ENCODE measurements at regions not wholly inside any gene's neighbourhood (a gene's known extent, or its start where the extent isn't known, plus 50 kb on each side); places are given as distances from the start of the nearest gene placed in this dataset.
"Not testable (repeated sequence)": the region's sequence is repeated elsewhere in the genome, so short reads cannot be mapped to it uniquely, and the experiment has no call there.

- POLR2A ChIA-PET, result no interaction called here
- DNase-seq, result no peak
- Mint-ChIP-seq H3K4me3 (no peak overlapping the region), H3K36me3 (ENCODE audit: low read depth) (no peaks in the 10 kb centered on the region), H3K9me3 (ENCODE audit: low read depth) (no peaks in the 10 kb centered on the region), H3K27ac (no peak overlapping the region), H3K4me1 (no peaks in the 10 kb centered on the region), H3K27me3 (no peaks in the 10 kb centered on the region)
- intact Hi-C loops (cut with DNase I, micrococcal nuclease), result no loop called here
- CTCF ChIA-PET, result no interaction called here
- no peak for ATAC-seq
Measured at GRCh38 chr16:13315642-13316427, 414.4 kb downstream of the SHISA9 start.

- H3K27ac Mint-ChIP-seq, result no peak overlapping the region
- H3K4me1 Mint-ChIP-seq, result no peaks in the 10 kb centered on the region
- ATAC-seq, result no peak
- POLR2A ChIA-PET, result no interaction called here
- CTCF ChIA-PET, result interaction anchor here (1.3 kb wide), 1 partner anchor 749 kb away, joined by 3 read pairs; no protein-coding TSS in a partner anchor
- H3K36me3 Mint-ChIP-seq (ENCODE audit: low read depth), result no peaks in the 10 kb centered on the region
- H3K9me3 Mint-ChIP-seq (ENCODE audit: low read depth), result no peaks in the 10 kb centered on the region
- no peaks in the 10 kb centered on the region for H3K27me3 Mint-ChIP-seq
- DNase-seq, result no peak
- no peak overlapping the region for H3K4me3 Mint-ChIP-seq
- intact Hi-C loops (cut with DNase I, micrococcal nuclease), result loop anchor here in 1 of 2 experiments (5.0 kb wide), 1 partner anchor 50 kb away; no protein-coding TSS in a partner anchor
Measured at GRCh38 chr16:13322336-13322735, 420.9 kb downstream of the SHISA9 start.

GRCh38 chr16:13324851-13325250 is 423.5 kb downstream of the SHISA9 start:
- no peak for DNase-seq
- intact Hi-C loops (cut with DNase I, micrococcal nuclease), result loop anchor here in 1 of 2 experiments (5.0 kb wide), 1 partner anchor 47 kb away; no protein-coding TSS in a partner anchor
- Mint-ChIP-seq H3K36me3 (ENCODE audit: low read depth) (no peaks in the 10 kb centered on the region), H3K27me3 (no peaks in the 10 kb centered on the region), H3K27ac (no peak overlapping the region), H3K9me3 (ENCODE audit: low read depth) (no peaks in the 10 kb centered on the region), H3K4me3 (no peak overlapping the region), H3K4me1 (no peaks in the 10 kb centered on the region)
- no peak for ATAC-seq
- POLR2A ChIA-PET, result no interaction called here
- CTCF ChIA-PET, result no interaction called here

GRCh38 chr16:13325396-13325795 is 424.0 kb downstream of the SHISA9 start:
- H3K9me3 Mint-ChIP-seq (ENCODE audit: low read depth), result no peaks in the 10 kb centered on the region
- H3K27ac Mint-ChIP-seq, result no peak overlapping the region
- ATAC-seq, result no peak
- H3K27me3 Mint-ChIP-seq, result no peaks in the 10 kb centered on the region
- H3K36me3 Mint-ChIP-seq (ENCODE audit: low read depth), result no peaks in the 10 kb centered on the region
- H3K4me3 Mint-ChIP-seq, result no peak overlapping the region
- ChIA-PET CTCF (no interaction called here), POLR2A (no interaction called here)
- DNase-seq, result no peak
- H3K4me1 Mint-ChIP-seq, result no peaks in the 10 kb centered on the region
- intact Hi-C loops (cut with DNase I, micrococcal nuclease), result no loop called here

DNA sequence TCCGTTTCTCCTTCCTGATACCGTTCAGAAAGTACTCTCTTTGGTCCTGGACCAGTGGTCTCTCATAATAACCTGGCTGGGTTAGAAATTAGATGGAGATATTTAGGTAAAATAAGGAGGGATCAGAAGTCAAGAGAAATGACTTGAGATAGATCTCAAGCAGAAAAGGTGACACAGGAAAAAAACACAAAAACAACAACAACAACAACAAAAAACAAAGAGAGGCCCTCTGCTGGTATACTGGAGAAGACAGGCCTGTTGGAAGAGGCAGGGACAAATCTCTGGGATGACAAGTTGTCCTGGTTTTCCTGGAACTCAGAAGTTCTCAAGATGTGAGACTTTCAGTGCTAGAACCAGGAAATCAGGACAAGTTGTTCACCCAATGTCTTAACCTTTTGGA is 430.5 kb downstream of the SHISA9 start:
- no peak overlapping the region for H3K27ac Mint-ChIP-seq
- ATAC-seq, result no peak
- no peak overlapping the region for H3K4me3 Mint-ChIP-seq
- no peak for DNase-seq
- intact Hi-C loops (cut with DNase I, micrococcal nuclease), result no loop called here
- H3K4me1 Mint-ChIP-seq, result no peaks in the 10 kb centered on the region
- peaks cover 3% of the 10 kb centered on the region for H3K27me3 Mint-ChIP-seq
- ChIA-PET POLR2A (no interaction called here), CTCF (no interaction called here)
- H3K36me3 Mint-ChIP-seq (ENCODE audit: low read depth), result no peaks in the 10 kb centered on the region
- peaks cover 5% of the 10 kb centered on the region for H3K9me3 Mint-ChIP-seq (ENCODE audit: low read depth)

GRCh38 chr16:13332713-13333255 is 431.4 kb downstream of the SHISA9 start:
- no peak overlapping the region for H3K4me3 Mint-ChIP-seq
- POLR2A ChIA-PET, result no interaction called here
- H3K36me3 Mint-ChIP-seq (ENCODE audit: low read depth), result no peaks in the 10 kb centered on the region
- H3K27ac Mint-ChIP-seq, result no peak overlapping the region
- DNase-seq, result no peak
- intact Hi-C loops (cut with DNase I, micrococcal nuclease), result no loop called here
- peaks cover 5% of the 10 kb centered on the region for H3K9me3 Mint-ChIP-seq (ENCODE audit: low read depth)
- peaks cover 3% of the 10 kb centered on the region for H3K27me3 Mint-ChIP-seq
- CTCF ChIA-PET, result no interaction called here
- ATAC-seq, result no peak
- H3K4me1 Mint-ChIP-seq, result no peaks in the 10 kb centered on the region

- intact Hi-C loops (cut with DNase I, micrococcal nuclease), result no loop called here
- peaks cover 5% of the 10 kb centered on the region for H3K9me3 Mint-ChIP-seq (ENCODE audit: low read depth)
- no peaks in the 10 kb centered on the region for H3K36me3 Mint-ChIP-seq (ENCODE audit: low read depth)
Measured at GRCh38 chr16:13333336-13333735, 431.9 kb downstream of the SHISA9 start.

GRCh38 chr16:13335879-13336278 is 434.5 kb downstream of the SHISA9 start:
- Mint-ChIP-seq H3K9me3 (ENCODE audit: low read depth) (peaks cover 5% of the 10 kb centered on the region), H3K27me3 (peaks cover 3% of the 10 kb centered on the region), H3K27ac (no peak overlapping the region), H3K36me3 (ENCODE audit: low read depth) (no peaks in the 10 kb centered on the region), H3K4me3 (no peak overlapping the region), H3K4me1 (no peaks in the 10 kb centered on the region)
- intact Hi-C loops (cut with DNase I, micrococcal nuclease), result no loop called here
- DNase-seq (no peak), ATAC-seq (no peak)
- CTCF ChIA-PET, result no interaction called here
- POLR2A ChIA-PET, result no interaction called here

More at GRCh38 chr16:13333336-13333735, 431.9 kb downstream of the SHISA9 start:
- ATAC-seq (no peak), DNase-seq (no peak)
- H3K4me1 Mint-ChIP-seq, result no peaks in the 10 kb centered on the region
- POLR2A ChIA-PET, result no interaction called here
- CTCF ChIA-PET, result no interaction called here
- no peak overlapping the region for H3K27ac Mint-ChIP-seq
- H3K27me3 Mint-ChIP-seq, result peaks cover 3% of the 10 kb centered on the region
- H3K4me3 Mint-ChIP-seq, result no peak overlapping the region

GRCh38 chr16:13336335-13336734 is 434.9 kb downstream of the SHISA9 start:
- no peak overlapping the region for H3K4me3 Mint-ChIP-seq
- H3K36me3 Mint-ChIP-seq (ENCODE audit: low read depth), result no peaks in the 10 kb centered on the region
- no peak for DNase-seq
- ChIA-PET POLR2A (no interaction called here), CTCF (no interaction called here)
- H3K9me3 Mint-ChIP-seq (ENCODE audit: low read depth), result peaks cover 5% of the 10 kb centered on the region
- H3K27ac Mint-ChIP-seq, result no peak overlapping the region
- ATAC-seq, result no peak
- peaks cover 3% of the 10 kb centered on the region for H3K27me3 Mint-ChIP-seq
- no peaks in the 10 kb centered on the region for H3K4me1 Mint-ChIP-seq
- intact Hi-C loops (cut with DNase I, micrococcal nuclease), result no loop called here

GRCh38 chr16:13336907-13337881 is 435.8 kb downstream of the SHISA9 start:
- DNase-seq; H3K4me1 Mint-ChIP-seq; H3K27ac Mint-ChIP-seq; intact Hi-C loops (cut with DNase I, micrococcal nuclease); ATAC-seq; H3K9me3 Mint-ChIP-seq (ENCODE audit: low read depth); POLR2A ChIA-PET; H3K4me3 Mint-ChIP-seq; H3K27me3 Mint-ChIP-seq; H3K36me3 Mint-ChIP-seq (ENCODE audit: low read depth): not testable (repeated sequence)
- CTCF ChIA-PET, result interaction anchor here (0.7 kb wide), 1 partner anchor 35 kb away, joined by 3 read pairs; no protein-coding TSS in a partner anchor

DNA sequence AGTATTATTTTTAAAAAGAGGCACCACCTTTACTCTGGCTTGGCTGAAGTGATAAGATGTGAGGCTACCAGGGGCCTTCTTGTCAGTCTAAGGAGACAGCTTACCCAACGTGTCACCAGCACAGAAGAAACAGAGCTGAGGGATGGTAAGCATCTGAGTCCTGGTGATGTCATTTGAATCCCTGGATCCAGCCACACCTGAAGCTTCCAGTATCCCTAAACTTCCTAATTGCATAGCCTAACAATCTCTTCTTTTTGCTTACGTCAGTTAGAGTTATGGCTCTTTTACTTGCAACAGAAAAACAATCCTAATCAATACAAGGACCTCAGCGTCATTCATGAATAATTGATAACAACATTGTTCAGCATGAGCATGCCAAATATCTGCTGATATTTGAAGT is 436.6 kb downstream of the SHISA9 start:
- ChIA-PET CTCF (interaction anchor here (0.6 kb wide), 1 partner anchor 957 kb away, joined by 5 read pairs; no protein-coding TSS in a partner anchor), POLR2A (no interaction called here)
- intact Hi-C loops (cut with DNase I, micrococcal nuclease), result no loop called here
- DNase-seq (no peak), ATAC-seq (no peak)
- H3K27ac Mint-ChIP-seq, result no peak overlapping the region
- H3K4me1 Mint-ChIP-seq, result no peaks in the 10 kb centered on the region
- H3K4me3 Mint-ChIP-seq, result no peak overlapping the region
- no peaks in the 10 kb centered on the region for H3K9me3 Mint-ChIP-seq (ENCODE audit: low read depth)
- H3K36me3 Mint-ChIP-seq (ENCODE audit: low read depth), result no peaks in the 10 kb centered on the region
- no peaks in the 10 kb centered on the region for H3K27me3 Mint-ChIP-seq

Measured in activated CD4-positive, alpha-beta T cell treated with anti-CD3 and anti-CD28 coated beads for 36 hours (primary cell).